Hepatic stellate cell (primary cell): ENCODE measurements at regions not wholly inside any gene's neighbourhood (a gene's known extent, or its start where the extent isn't known, plus 50 kb on each side); places are given as distances from the start of the nearest gene placed in this dataset.

Source experiments
- DNase-seq: peaks from one replicate; pipeline ENCODE4 v3.0.0; 2011; ENCODE audit warnings: low spot score

DNA sequence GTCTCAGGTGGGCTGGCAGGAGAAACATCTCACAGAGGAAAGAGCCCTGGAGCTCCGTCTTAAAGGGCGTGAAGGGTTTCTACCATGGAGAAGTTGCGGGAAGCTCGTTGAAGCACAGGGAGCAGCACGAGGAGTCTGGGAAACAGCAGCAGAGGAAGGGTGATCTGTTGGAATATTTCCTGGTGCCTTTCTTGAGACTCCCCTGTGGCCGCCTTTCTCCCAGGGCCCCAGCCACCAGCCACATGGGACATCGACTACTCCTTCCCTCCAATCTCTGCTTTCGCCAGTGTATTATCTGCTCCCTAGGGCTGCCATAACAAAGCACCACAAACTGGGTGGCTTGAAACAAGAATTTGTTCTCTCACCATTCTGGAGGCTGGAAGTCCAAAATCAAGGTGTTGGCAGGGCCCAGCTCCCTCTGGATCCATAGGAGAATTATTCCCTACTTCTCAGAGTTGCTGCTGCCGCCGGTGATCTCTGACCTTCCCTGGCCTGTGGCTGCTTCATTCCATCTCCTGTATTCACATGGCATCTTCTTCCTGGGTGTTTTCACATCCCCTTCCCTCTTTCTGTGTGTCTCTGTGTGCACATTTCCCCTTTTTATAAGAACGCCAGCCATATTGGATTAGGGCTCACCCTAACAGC is 152.8 kb upstream of the GSC start:
- DNase-seq = no peak

DNA sequence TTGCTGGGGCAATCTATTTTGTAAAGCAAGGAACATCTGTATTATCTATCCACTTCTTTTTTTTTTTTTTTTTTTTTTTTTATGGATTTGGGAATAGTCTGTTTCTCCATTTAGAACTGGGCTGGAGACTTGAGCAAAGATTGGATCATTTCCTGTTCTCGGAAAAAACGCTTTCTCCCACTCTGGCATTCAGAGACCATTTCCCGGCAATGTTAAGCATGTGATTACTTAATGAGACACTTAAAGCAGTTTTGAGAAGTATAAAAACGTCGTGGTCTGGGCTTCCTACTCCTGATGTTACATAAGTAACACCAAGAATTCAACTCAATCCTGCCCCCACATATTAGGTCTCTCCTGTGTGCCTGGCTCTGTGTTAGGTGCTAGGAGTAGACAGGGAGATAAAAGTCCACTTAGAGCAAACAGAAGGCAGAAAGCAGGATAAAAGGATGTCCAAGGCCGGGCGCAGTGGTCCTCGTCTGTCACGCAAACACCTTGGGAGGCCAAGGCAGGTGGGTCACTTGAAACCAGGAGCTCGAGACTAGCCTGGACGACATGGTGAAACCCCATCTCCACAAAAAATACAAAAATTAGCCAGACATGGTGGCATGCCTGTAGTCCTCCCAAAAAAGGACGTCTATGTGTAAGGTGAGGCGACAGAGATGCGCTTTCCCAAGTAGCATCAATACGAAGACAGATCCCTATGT is 152.1 kb upstream of the GSC start:
- no peak for DNase-seq

DNA sequence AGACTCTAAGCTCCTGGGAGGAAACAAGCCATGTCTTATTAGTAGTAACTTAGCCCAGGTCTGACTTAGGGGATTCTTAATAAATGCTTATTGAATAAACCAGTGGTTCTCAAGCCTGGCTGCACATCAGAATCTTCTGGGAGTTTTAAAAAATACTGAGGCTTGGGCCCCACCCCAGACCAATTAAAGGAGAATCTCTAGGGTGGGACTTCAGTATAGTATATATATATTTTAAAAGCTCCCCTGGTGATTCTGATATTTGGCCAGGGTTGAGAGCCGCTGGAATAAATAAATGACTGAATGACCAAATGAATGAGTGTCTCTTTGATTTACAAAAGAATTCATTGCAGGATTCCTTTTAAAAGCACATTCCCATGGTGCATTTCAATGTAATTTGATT is 151.5 kb upstream of the GSC start:
- DNase-seq = no peak

DNA sequence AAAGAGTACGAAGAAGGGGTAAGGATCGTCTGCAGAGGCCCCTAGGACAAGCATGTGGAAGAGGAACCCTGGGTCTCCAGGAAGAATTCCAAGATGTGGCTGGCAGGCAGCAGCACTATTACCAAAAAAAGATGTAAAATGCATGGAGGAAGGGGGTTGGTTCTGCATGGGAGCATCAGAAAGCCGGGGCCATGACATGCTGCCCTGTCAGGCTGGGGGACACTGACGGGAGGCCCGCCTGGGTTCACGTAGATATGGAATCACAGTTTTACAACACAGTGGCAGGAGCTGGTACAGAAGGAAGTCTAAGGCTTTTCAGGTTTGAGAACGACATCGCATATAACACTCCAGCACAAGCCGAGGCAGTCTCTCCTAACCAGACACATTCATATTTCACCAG is 150.0 kb upstream of the GSC start:
- no peak for DNase-seq

DNA sequence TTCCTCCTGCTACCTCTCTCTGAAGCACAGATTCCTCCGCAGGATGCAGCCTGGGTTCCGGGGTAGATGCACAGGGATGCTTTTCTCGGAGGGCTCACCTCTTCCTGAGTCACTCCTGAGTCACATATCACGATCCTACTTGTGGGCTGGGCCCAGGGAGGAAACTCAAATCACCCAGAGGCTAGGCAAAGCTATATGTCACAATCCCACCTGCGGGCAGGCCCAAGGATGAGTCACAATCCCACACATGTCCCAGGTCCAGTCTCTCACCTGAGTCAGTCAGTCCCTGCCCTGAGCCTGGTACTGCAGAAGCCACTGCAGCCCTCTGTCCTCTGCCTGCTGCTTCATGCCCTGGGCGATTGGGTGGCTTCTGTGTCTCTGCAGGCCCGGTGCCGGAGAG is 149.0 kb upstream of the GSC start:
- no peak for DNase-seq

DNA sequence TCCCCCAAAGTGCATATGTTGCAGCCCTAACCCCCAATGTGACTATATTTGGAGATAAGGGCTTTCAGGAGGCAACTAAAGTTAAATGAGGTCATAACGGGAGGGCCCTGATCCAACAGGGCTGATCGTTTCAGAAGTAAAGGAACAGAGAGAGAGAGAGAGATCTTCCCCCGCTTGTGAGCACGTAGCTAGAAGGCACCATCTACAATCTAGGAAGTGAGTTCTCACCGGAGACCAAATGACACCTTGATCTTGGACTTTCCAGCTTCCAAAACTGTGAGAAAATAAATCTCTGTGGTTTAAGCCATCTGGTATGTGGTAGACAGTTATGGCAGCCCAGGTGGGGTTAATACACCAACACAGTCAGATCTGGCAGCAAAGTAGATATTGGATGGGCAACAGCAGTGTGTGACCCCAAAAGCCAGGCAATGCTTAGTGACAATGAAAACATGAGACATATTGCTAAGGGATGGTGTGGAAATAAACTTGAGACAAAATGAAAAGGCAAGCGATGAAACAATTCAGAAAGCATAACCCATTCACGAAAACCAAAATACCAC is 147.2 kb upstream of the GSC start:
- DNase-seq = no peak

DNA sequence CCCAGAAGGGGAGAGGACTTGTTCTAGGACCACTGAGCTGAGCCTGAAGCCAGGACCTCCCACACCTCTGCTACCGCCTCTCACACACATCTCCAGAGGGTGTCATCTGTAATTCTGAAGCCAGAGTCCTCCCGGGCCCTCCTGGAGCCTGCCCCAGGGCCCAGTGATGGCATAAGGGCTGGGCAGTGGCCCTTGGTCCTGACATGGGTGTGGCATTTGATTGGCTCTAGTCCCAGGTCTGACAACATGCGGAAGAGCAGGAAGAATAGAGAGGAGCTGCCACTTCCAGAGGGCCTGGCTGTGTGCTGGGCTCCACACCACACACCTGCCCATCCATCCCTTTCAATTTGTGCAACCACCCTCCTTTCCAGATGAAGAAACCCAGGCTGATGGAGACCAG is 144.3 kb upstream of the GSC start:
- no peak for DNase-seq

DNA sequence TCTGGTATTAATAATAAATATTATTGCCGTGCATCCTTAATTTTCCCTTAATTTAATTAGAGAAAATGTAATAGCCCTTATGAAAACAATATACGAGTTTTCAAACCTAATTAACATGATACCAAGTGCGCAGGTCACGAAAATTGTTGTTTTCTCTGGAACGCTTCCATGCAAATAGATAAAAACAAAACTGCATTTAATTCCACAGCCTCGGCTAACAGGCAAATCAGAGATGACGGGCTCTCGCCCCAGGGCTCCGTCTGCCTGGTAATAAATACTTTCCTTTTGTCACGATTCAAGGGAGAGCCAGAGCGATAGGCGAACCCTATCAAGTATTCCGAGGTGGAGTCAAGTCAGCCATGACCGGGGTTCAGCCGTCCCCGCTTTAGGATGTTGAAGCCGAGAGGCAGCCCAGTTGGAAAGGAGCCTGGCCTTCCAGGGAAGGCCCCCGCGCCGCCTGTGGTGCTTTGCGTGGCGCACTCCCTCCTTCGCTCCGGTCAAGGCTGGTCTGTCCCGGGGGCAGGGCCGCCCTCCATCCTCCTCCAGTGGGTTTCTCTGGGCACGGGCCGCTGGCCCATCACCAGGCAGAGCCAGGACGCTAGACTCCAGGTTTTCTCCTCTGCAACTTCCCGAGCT is 137.8 kb upstream of the GSC start:
- peak; percentile 43 for DNase-seq

DNA sequence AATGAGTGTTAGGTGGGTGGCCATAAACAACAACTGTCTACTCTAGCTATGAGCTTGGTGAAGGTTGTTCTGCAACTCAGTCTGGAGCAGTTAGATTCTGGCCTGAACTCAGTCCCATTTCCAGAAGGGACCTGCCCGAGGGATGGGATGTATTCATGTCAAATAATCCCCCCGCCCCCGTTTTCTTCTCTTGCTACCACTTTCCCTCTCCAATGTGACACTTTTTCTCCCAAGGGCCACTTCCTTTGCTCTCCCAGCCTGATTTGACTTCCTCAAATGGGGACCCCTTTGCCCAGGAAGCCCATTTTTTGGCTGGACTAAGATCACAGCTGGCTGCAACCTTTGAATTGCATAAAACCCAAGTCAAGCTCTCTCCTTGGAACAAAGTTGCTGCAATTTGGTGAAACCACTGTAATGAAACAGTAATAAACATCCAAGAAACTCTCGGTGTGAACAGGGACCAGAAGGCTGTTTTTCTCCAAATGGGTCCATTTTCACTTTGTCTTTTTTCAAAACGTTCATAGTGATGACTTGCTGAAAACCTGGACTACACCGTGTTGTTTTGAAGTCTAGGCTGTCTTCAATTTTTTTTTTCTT is 137.2 kb upstream of the GSC start:
- DNase-seq = no peak

DNA sequence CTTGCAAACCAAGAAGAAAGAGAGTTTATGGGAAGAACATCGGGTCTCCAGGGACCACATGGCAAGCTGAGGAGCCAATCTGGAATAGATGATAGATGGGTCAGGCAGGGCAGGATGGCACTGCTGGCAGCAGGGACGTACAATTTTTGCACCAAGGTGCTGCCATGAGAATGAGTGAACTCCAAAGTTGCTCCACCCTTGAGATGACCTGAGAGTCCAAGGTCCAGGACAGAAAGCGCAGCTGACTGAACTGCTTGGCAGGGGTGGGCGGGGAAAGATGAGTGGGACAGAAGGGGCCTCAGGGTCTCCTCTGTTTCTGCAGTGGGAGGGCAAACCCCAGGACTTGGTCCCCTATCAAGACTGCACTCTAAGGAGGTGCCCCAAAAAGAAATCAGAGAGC is 136.7 kb upstream of the GSC start:
- no peak for DNase-seq

DNA sequence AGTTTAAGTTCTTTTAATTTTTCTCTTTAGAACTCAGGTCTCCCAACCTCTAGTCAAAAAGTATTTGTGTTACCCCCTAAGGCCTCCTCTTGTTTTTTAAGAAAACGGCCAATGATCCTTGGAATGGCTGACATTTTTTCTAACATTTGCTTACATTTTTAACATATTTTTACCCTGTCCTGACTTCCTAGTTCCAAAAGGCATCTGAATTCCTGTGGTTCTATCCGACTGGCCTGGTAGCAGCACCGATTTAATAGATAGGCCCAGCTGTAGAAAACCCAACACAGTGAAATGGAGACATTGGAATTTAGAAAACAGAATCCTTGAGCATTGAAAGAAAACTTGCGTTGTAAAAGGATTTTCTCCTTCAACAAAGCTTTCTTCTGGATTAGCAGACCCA is 134.7 kb upstream of the GSC start:
- peak; percentile 79 for DNase-seq

DNA sequence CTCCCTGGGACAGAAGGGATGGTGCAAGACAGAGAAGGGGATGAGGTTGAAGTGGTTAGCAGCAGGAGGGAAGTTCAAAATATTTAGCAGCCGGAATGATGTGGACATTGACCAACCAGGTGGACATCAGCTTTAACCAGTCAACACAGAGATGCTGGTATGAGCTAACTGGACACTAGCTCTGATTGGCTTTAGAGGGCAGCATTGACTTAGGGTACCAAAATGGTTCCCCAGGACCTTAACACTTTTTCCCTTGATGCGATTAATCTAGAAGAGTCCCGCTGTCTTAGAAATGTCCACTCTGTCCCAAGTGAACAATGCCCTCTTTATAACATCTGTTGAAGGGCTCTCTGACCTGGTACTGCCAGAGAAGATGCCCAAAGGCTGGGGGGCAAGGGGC is 134.0 kb upstream of the GSC start:
- DNase-seq = no peak

DNA sequence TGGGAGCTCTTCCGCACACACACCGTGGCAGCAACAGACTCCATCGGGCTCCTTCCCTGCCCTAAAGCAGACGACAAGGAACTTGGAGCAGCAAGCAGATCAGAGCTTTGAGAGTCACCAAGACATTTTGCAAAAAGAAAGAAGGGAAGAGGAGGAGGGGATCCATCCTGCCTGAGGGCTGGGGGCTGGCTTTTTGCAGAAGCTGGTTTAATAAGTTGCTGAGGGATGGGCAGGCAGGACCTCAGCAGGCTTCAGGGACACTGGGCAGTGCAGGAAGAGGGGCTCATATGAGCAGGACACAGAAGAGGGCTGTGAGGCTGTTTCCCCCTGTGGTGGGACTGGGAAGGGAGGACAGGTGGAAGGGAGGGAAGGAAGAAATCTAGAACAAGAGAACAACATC is 133.4 kb upstream of the GSC start:
- no peak for DNase-seq

DNA sequence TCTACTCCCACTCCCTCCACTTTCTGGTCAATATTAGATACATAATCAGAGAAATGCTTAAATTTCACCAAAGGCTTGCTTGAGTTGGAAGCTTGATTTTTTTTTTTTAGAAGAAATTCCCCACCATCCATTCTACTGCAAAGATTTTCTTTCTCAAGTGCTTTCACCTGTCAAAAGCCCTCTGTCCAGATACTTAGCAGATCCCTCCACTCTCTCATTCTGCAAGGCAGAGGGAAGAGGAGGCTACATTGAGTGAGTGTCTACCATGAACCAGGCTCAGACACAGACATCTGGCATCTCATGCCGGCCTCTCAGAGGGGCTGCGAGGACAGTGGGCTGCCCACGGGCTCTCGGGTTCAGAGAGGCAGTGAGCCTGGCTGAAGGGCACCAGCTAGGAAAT is 127.6 kb upstream of the GSC start:
- no peak for DNase-seq

DNA sequence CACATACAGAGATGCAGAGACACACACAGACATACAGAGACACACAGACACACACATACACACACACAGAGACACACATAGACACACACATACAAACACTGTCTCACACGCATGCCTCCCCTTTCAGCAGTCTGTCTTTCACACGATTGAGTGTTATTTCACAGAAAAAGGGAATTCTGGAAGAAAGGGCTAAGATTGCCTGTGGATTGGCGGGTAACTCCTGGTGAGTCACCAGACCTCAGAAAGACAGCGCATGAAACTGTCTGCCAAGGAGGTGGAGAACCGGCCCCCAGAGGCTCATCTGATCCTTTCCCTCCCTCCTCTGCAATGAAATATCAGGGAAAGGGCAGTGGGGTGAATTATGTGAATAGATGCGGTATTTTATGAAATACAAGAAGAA is 127.2 kb upstream of the GSC start:
- peak; percentile 61 for DNase-seq

DNA sequence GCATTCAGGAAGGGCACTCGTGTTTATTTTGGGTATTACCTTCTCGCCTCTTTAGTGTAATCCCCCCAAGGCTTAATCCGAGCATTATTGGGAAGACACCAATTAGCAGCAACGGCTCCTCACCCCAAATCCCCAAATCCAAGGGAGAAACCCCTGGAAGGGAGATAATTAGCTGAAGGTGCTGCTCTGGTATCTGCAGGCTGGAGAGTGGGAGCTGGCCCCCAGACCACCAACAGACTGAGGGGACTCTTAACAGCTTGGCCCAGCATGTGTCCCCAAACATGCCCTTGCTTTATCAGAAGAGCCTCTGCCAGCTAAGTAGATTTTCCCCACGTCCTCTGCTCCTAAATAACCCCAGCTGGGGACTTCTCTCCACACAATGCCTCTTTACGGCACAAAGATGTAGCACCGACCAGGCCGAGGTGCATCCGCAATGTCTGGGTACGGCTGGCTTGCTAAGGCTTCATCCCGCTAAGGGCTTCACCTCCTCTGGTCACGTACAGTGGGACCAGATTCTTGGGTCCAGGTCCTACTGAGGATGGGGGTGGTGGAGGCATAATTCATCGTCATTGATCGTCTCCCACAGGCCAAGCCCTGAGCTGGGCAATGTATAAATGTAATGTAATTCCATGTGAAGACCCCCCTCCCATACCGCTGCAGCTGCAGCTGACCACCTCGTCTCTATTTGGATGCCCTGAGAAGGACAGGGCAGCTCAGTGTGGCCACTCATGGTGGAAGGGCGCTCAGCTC is 123.7 kb upstream of the GSC start:
- no peak for DNase-seq

DNA sequence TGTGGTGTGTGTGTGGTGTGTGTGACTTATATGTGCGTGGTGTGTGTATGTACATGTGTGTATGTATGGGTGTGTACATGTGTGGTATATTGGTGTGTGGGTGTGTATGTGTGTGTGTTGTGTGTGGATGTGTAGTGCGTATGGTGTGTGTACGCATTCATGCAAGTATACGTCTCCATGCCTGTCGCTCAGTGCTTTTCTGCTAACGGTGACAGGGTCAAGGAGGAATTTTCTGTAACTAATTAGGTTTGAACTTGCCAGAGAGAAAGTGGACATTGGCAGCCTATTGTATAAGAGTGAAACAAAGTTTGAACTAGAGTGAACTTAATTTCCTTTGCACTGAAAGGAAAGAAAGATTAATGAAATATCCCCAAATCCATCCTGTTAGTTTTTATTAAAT is 120.9 kb upstream of the GSC start:
- DNase-seq = no peak

DNA sequence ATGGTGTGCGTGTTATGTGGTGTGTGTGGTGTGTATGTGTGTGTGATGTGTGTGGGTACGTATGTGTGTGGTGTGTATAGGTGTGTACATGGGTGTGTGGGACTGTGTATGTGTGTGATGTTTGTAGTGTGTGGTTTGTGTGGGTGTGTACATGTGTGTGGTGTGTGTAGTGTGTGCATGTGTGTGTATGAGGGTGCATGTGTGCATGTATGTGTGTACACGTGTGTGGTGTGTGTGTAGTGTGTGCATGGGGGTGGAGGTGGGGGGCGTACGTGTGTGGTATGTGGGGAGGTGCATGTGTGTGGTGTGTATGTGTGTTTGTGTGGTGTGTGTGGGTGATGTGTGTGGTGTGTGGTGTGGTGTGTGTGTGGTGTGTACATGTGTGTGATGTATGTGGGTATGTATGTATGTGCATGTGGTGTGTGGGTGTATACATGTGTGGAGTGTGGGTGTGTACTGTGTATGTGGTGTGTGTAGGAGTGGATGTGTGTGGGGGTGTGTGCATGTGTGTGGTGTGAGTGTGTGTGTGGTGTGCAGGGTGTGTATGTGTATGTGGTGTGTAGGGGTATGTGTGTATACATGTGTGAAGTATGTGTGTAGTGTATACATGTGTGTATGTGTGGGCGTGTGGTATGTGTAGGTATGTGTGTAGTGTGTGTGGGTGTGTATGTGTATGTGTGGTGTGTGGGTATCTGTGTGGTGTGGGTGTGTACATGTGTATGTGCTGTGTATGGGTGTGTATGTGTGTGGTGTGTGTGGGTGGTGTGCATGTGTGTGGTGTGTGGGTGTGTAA is 119.8 kb upstream of the GSC start:
- DNase-seq = no peak

DNA sequence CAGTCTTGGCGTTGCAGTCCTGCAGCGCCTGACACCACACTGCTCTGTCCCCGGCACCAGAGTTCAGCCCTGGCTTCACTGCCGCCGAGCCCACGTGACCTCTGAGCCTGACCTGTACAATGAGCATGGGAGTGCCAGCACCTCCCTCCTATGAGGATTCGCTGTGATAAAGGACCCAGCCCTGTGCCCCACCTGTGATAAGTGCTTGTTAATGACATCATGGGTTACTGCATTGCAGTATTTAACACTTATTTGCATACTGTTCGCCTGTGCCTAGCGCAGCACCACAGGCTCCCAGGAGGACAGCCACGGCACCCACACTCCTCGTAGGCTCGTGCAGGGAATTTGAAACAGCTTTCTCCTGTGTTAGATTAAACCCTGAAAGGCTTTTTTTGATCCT is 118.2 kb upstream of the GSC start:
- no peak for DNase-seq

DNA sequence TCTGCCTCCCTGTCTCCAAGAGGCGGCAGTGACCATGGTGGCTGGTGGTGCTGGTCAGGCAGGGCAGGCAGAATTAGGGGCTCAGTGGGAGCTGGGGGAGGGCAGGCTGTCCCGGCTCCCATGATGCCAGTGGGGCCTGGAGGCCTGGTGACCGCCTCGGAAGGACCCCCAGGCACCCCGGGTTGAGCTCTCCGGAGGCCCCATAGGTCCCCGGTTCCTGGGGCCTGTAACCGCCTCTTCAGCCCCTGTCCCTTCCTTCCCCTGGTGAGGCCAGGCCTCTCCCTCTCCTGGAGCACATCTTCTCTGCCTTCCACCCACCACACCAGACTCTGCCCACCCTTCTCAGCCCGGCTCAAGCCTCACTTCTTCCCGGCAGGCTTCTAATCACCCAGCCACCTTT is 117.7 kb upstream of the GSC start:
- no peak for DNase-seq

DNA sequence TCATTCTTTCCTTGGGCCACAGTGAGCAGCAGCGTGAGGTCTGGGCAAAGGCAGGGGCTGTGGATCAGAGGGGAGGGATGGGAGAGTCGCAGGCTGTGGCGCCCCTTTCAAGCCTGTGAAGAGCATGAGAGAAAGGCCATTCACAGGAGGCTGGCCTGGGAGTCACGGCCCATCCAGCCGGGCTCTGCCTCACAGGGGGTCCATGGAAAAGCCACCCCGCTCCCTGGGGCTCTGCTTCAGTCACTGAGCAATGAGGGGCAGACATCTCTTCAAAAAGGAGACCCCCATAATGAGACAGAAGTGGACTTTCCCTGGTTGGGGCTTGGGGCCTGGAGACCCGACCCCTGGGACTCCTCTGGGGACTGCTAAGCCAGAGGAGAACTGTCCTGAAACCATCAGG is 117.0 kb upstream of the GSC start:
- no peak for DNase-seq
